OCI-LY1 (cell line): ENCODE measurements at regions not wholly inside any gene's neighbourhood (a gene's known extent, or its start where the extent isn't known, plus 50 kb on each side); places are given as distances from the start of the nearest gene placed in this dataset.

ENCODE experiments used
- CTCF ChIP-seq: fragments of 200-600 bp; sonication (generic), shearing (Covaris generic); IDR thresholded peaks from 2 replicates; pipeline ENCODE4 v1.5.1; 2017; ENCODE audit warnings: mild to moderate bottlenecking, antibody characterized with exemption, low read length, moderate library complexity, mixed read lengths
- EZH2 ChIP-seq: fragments of 200-600 bp; sonication (generic), shearing (Covaris generic); IDR thresholded peaks from 2 replicates; pipeline ENCODE4 v1.8.0; 2017; ENCODE audit warnings: borderline replicate concordance, mixed run types, mild to moderate bottlenecking, antibody characterized with exemption, low read length, moderate library complexity, mixed read lengths

GRCh38 chr7:152923711-152924110 lies 164.2 kb downstream of the ACTR3B start:
- TF ChIP-seq CTCF: no peak
- no peak for TF ChIP-seq EZH2
